Neural progenitor cell (in vitro differentiated cells): ENCODE measurements at regions not wholly inside any gene's neighbourhood (a gene's known extent, or its start where the extent isn't known, plus 50 kb on each side); places are given as distances from the start of the nearest gene placed in this dataset.

Source experiments
- DNase-seq: peaks from one replicate; pipeline ENCODE4 v3.0.0-alpha.2; 2016; ENCODE audit warnings: low spot score
- H2AFZ ChIP-seq: fragments of 200-600 bp; sonication (generic); replicated peaks from 2 replicates; pipeline ENCODE4 v1.6.1; 2016; ENCODE audit warnings: antibody characterized with exemption
- H3F3A ChIP-seq: fragments of 200-600 bp; sonication (generic); 2 replicates; pipeline ENCODE4 v1.6.1; 2016; ENCODE audit warnings: antibody characterized with exemption, low read depth
- H3K27ac ChIP-seq: fragments of 200-600 bp; sonication (generic); 2 replicates; pipeline ENCODE4 v1.5.1; 2016; ENCODE audit warnings: mild to moderate bottlenecking
- H3K27me3 ChIP-seq: fragments of 200-600 bp; sonication (generic); 2 replicates; pipeline ENCODE4 v1.6.1; 2016; ENCODE audit warnings: mild to moderate bottlenecking, moderate library complexity
- H3K36me3 ChIP-seq: fragments of 200-600 bp; sonication (generic); 2 replicates; pipeline ENCODE4 v1.5.1; 2016
- H3K4me1 ChIP-seq: fragments of 200-600 bp; sonication (generic); 2 replicates; pipeline ENCODE4 v1.6.1; 2016; ENCODE audit warnings: mixed run types
- H3K4me2 ChIP-seq: fragments of 200-600 bp; sonication (generic); 2 replicates; pipeline ENCODE4 v1.6.1; 2016
- H3K4me3 ChIP-seq: fragments of 200-600 bp; sonication (generic); 2 replicates; pipeline ENCODE4 v1.5.1; 2016
- H3K79me2 ChIP-seq: fragments of 200-600 bp; sonication (generic); 2 replicates; pipeline ENCODE4 v1.6.1; 2016; ENCODE audit warnings: low read depth
- H3K9ac ChIP-seq: fragments of 200-600 bp; sonication (generic); 2 replicates; pipeline ENCODE4 v1.6.1; 2016
- H3K9me3 ChIP-seq: fragments of 200-600 bp; sonication (generic); 2 replicates; pipeline ENCODE4 v1.5.1; 2016; ENCODE audit warnings: low read depth
- H4K20me1 ChIP-seq: fragments of 200-600 bp; sonication (generic); 2 replicates; pipeline ENCODE4 v1.6.1; 2016; ENCODE audit warnings: low read depth
- H3K27ac Mint-ChIP-seq: 3 replicates; pipeline ENCODE4 v1.8.0; 2021; ENCODE audit warnings: mixed read lengths
- H3K27me3 Mint-ChIP-seq: 2 replicates; pipeline ENCODE4 v1.8.0; 2022; ENCODE audit warnings: low read depth, mild to moderate bottlenecking, inconsistent platforms, moderate library complexity, mixed read lengths; ENCODE audit not compliant: insufficient read depth
- H3K36me3 Mint-ChIP-seq: 3 replicates; pipeline ENCODE4 v1.8.0; 2021; ENCODE audit warnings: mixed read lengths
- H3K4me1 Mint-ChIP-seq: 3 replicates; pipeline ENCODE4 v1.8.0; 2021; ENCODE audit warnings: mixed read lengths
- H3K4me3 Mint-ChIP-seq: 3 replicates; pipeline ENCODE4 v1.8.0; 2021; ENCODE audit warnings: mild to moderate bottlenecking, moderate library complexity, mixed read lengths
- H3K9me3 Mint-ChIP-seq: 3 replicates; pipeline ENCODE4 v1.8.0; 2020; ENCODE audit warnings: mixed read lengths
- EZH2 ChIP-seq: fragments of 200-600 bp; sonication (generic); IDR thresholded peaks from 2 replicates; pipeline ENCODE4 v1.6.1; 2017; ENCODE audit warnings: antibody characterized with exemption, mild to moderate bottlenecking, moderate library complexity
- EZH2phosphoT487 ChIP-seq: fragments of 200-600 bp; sonication (generic); IDR thresholded peaks from 2 replicates; pipeline ENCODE4 v1.6.1; 2017; ENCODE audit warnings: antibody characterized with exemption
- TF ChIP-seq, protein P1 (sequence below): fragments of 200-600 bp; sonication (generic); IDR thresholded peaks from 2 replicates; pipeline ENCODE4 v1.5.1; 2017; ENCODE audit warnings: antibody characterized with exemption, mild to moderate bottlenecking

DNA sequence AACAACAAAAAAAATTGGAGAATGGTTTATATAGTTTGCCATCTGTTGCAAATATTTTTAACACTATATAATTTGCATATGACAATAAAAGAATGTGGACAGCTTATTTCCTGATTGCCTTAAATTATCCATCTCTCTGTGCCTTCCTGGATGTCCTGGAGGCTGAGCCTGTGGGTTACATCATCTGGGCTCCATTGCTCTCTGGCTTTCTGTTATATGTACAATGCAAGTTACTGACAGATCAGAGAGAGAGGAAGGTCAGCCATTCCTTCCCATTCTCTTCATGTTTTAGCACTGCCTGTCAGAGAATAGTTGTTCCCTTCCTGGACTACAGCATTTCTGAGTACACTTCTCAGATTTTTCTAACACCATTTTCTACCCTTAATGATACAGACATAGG, 758.3 kb upstream of the PCDH20 start:
- Mint-ChIP-seq H3K27ac (no peak overlapping the region), H3K4me3 (no peak overlapping the region), H3K9me3 (peaks cover 7% of the 10 kb centered on the region), H3K36me3 (no peaks in the 10 kb centered on the region), H3K4me1 (no peaks in the 10 kb centered on the region), H3K27me3 (peaks cover 2% of the 10 kb centered on the region)
- H3K4me1 ChIP-seq, result no peaks in the 10 kb centered on the region
- no peaks in the 10 kb centered on the region for H3K9me3 ChIP-seq
- no peaks in the 10 kb centered on the region for H4K20me1 ChIP-seq
- H3K27me3 ChIP-seq, result no peaks in the 10 kb centered on the region
- no peak overlapping the region for H3K4me3 ChIP-seq
- no peaks in the 10 kb centered on the region for H3F3A ChIP-seq
- H3K9ac ChIP-seq, result no peak overlapping the region
- no peak overlapping the region for H3K27ac ChIP-seq
- TF ChIP-seq EZH2phosphoT487 (no peak), EZH2 (no peak)
- TF ChIP-seq, protein P1, sequence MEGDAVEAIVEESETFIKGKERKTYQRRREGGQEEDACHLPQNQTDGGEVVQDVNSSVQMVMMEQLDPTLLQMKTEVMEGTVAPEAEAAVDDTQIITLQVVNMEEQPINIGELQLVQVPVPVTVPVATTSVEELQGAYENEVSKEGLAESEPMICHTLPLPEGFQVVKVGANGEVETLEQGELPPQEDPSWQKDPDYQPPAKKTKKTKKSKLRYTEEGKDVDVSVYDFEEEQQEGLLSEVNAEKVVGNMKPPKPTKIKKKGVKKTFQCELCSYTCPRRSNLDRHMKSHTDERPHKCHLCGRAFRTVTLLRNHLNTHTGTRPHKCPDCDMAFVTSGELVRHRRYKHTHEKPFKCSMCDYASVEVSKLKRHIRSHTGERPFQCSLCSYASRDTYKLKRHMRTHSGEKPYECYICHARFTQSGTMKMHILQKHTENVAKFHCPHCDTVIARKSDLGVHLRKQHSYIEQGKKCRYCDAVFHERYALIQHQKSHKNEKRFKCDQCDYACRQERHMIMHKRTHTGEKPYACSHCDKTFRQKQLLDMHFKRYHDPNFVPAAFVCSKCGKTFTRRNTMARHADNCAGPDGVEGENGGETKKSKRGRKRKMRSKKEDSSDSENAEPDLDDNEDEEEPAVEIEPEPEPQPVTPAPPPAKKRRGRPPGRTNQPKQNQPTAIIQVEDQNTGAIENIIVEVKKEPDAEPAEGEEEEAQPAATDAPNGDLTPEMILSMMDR, result no peak
- H3K79me2 ChIP-seq, result no peaks in the 10 kb centered on the region
- no peak overlapping the region for H3K4me2 ChIP-seq
- no peak for DNase-seq
- H3K36me3 ChIP-seq, result no peaks in the 10 kb centered on the region
- H2AFZ ChIP-seq, result no peak overlapping the region

DNA sequence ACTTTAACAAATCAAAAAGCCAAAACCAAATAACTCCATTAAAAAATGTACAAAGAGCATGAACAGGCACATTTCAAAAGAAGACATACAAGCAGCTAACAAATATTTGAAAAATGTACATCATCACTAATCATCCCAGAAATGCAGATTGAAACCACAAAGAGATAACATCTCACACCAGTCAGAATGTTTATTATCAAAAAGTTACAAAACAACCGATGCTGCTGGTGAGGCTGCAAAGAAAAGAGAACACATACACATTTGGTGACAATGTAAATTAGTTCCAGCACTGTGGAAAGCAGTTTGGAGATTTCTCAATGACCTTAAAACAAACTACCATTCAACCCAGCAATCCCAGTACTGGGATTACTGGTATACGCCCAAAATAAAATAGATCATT, 756.0 kb upstream of the PCDH20 start:
- Mint-ChIP-seq H3K4me3 (no peak overlapping the region), H3K27ac (no peak overlapping the region), H3K4me1 (no peaks in the 10 kb centered on the region), H3K9me3 (no peaks in the 10 kb centered on the region), H3K36me3 (no peaks in the 10 kb centered on the region), H3K27me3 (no peaks in the 10 kb centered on the region)
- no peaks in the 10 kb centered on the region for H3K27me3 ChIP-seq
- no peak overlapping the region for H3K27ac ChIP-seq
- no peak for DNase-seq
- H2AFZ ChIP-seq, result no peak overlapping the region
- no peaks in the 10 kb centered on the region for H3K9me3 ChIP-seq
- no peaks in the 10 kb centered on the region for H3K4me1 ChIP-seq
- no peaks in the 10 kb centered on the region for H3K36me3 ChIP-seq
- no peak overlapping the region for H3K9ac ChIP-seq
- no peak overlapping the region for H3K4me3 ChIP-seq
- no peaks in the 10 kb centered on the region for H3F3A ChIP-seq
- no peaks in the 10 kb centered on the region for H4K20me1 ChIP-seq
- H3K79me2 ChIP-seq, result no peaks in the 10 kb centered on the region
- no peak overlapping the region for H3K4me2 ChIP-seq
- TF ChIP-seq EZH2phosphoT487 (no peak), EZH2 (no peak)
- TF ChIP-seq, protein P1, result no peak

DNA sequence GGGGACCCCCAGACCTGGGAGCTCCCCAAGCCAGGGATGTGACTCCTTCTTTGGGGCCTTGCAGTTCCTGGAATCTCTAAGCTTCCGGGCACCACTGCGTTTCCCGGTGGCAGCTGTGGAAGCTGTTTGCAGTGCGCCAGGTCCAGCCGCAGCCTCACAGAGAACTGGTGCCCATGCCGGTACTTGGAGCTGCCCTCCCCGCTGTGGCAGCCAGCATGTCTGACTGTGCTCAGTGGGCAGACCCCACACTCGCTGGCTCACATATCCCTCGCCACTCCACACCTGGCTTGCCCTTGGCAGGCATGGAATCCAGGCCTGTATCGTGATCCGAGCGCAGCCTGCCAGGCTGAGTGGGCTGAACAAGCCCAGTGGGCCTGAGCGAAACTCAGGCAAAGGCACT, 753.2 kb upstream of the PCDH20 start:
- H2AFZ ChIP-seq, result no peak overlapping the region

More for the DNA sequence above, 753.2 kb upstream of the PCDH20 start:
- Mint-ChIP-seq H3K4me3 (no peak overlapping the region), H3K27ac (no peak overlapping the region), H3K36me3 (no peaks in the 10 kb centered on the region), H3K9me3 (no peaks in the 10 kb centered on the region), H3K4me1 (no peaks in the 10 kb centered on the region), H3K27me3 (no peaks in the 10 kb centered on the region)
- Histone ChIP-seq H3K79me2 (no peaks in the 10 kb centered on the region), H3K9ac (no peak overlapping the region), H3K9me3 (no peaks in the 10 kb centered on the region), H3K4me2 (no peak overlapping the region), H3K27ac (no peak overlapping the region), H3K27me3 (no peaks in the 10 kb centered on the region), H3K4me1 (no peaks in the 10 kb centered on the region), H3F3A (no peaks in the 10 kb centered on the region), H4K20me1 (no peaks in the 10 kb centered on the region), H3K36me3 (no peaks in the 10 kb centered on the region), H3K4me3 (no peak overlapping the region)
- no peak for DNase-seq
- TF ChIP-seq, protein P1, result no peak
- no peak for TF ChIP-seq EZH2phosphoT487
- no peak for TF ChIP-seq EZH2
